ENCODE measurements at regions not wholly inside any gene's neighbourhood (a gene's known extent, or its start where the extent isn't known, plus 50 kb on each side); places are given as distances from the start of the nearest gene placed in this dataset.

DNA sequence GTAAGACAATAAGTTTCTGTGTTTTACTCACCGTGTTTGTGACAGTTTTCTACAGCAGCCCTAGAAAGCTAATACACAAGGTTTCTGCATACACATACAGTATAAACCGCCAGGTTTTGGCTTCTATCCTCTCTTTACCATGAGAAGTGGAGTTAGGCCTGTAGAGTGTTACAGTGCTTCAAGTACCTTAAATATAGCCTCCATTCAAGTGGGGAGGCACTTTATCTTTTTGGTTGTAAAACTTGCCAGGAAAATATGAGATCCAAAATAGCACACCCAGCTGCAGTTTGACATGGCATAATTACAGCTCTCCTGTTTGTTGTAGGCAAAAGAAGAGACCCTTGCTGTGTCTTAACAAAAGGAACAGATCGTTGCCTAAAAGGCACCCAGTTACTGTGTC, 90.3 kb upstream of the PTPN3 start:
- Histone ChIP-seq H3K27me3 (ENCODE audit: control insufficient read depth in 1 of 2, insufficient read depth in 2 of 2, low read length in 2 of 2) (peaks cover 0 to 5% of the 10 kb centered on the region in 2 experiments), H3K36me3 (ENCODE audit: insufficient read depth, low read length) (no peaks in the 10 kb centered on the region), H3K4me3 (ENCODE audit: low read length) (no peak overlapping the region), H3K27ac (ENCODE audit: low read depth in 1 of 2, low read length in 2 of 2) (no peak overlapping the region), H3K4me1 (ENCODE audit: insufficient read depth, low read length) (no peaks in the 10 kb centered on the region), H3K9me3 (ENCODE audit: control insufficient read depth in 1 of 2, insufficient read depth in 1 of 2, low read length in 2 of 2) (peaks cover 0 to 4% of the 10 kb centered on the region in 2 experiments)
- ChIA-PET POLR2A (no interaction called here), CTCF (no interaction called here)
- TF ChIP-seq, protein P1, sequence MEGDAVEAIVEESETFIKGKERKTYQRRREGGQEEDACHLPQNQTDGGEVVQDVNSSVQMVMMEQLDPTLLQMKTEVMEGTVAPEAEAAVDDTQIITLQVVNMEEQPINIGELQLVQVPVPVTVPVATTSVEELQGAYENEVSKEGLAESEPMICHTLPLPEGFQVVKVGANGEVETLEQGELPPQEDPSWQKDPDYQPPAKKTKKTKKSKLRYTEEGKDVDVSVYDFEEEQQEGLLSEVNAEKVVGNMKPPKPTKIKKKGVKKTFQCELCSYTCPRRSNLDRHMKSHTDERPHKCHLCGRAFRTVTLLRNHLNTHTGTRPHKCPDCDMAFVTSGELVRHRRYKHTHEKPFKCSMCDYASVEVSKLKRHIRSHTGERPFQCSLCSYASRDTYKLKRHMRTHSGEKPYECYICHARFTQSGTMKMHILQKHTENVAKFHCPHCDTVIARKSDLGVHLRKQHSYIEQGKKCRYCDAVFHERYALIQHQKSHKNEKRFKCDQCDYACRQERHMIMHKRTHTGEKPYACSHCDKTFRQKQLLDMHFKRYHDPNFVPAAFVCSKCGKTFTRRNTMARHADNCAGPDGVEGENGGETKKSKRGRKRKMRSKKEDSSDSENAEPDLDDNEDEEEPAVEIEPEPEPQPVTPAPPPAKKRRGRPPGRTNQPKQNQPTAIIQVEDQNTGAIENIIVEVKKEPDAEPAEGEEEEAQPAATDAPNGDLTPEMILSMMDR (IDR thresholded peaks at IDR 0.05) = no peak
- DNase-seq (no peak), ATAC-seq (ENCODE audit: poor library complexity) (no peak)
- H3K9me3 Mint-ChIP-seq = no peaks in the 10 kb centered on the region
- no peaks in the 10 kb centered on the region for H3K36me3 Mint-ChIP-seq (ENCODE audit: low read depth)
- no peaks in the 10 kb centered on the region for H3K4me1 Mint-ChIP-seq (ENCODE audit: low read depth)
- H3K27ac Mint-ChIP-seq = no peak overlapping the region
- H3K4me3 Mint-ChIP-seq = no peak overlapping the region
- intact Hi-C loops (cut with DNase I, micrococcal nuclease) = no loop called here
- peaks cover 11% of the 10 kb centered on the region for H3K27me3 Mint-ChIP-seq

DNA sequence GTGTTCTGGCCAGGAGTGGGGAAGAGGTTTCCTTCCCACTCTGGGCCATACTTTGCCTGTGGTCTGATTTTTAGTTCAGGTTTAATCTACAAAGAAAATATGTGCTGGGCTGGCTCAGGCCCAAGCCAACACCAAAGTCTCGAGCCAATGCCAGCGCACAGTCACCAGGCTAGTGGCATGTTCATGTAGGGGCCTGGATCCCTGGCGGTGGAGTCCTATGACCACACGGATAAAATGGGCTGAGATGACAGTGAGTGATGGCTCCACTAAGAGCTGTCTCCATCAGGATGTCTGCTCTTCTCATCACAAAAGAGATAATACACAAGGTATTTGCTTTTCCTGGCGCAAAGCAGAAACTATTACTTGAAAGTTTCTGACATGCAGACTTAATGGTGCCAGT, 92.9 kb upstream of the PTPN3 start:
- peaks cover 0 to 5% of the 10 kb centered on the region in 2 experiments for H3K27me3 ChIP-seq (ENCODE audit: control insufficient read depth in 1 of 2, insufficient read depth in 2 of 2, low read length in 2 of 2)
- Mint-ChIP-seq H3K4me1 (ENCODE audit: low read depth) (no peaks in the 10 kb centered on the region), H3K27ac (no peak overlapping the region), H3K36me3 (ENCODE audit: low read depth) (no peaks in the 10 kb centered on the region), H3K4me3 (no peak overlapping the region), H3K27me3 (peaks cover 12% of the 10 kb centered on the region), H3K9me3 (no peaks in the 10 kb centered on the region)
- POLR2A ChIA-PET = no interaction called here
- H3K36me3 ChIP-seq (ENCODE audit: insufficient read depth, low read length) = no peaks in the 10 kb centered on the region
- no peaks in the 10 kb centered on the region for H3K4me1 ChIP-seq (ENCODE audit: insufficient read depth, low read length)
- H3K27ac ChIP-seq (ENCODE audit: low read depth in 1 of 2, low read length in 2 of 2) = no peak overlapping the region
- intact Hi-C loops (cut with DNase I, micrococcal nuclease) = no loop called here
- ATAC-seq (ENCODE audit: poor library complexity) (no peak), DNase-seq (no peak)
- CTCF ChIA-PET = no interaction called here
- H3K4me3 ChIP-seq (ENCODE audit: low read length) = no peak overlapping the region
- H3K9me3 ChIP-seq (ENCODE audit: control insufficient read depth in 1 of 2, insufficient read depth in 1 of 2, low read length in 2 of 2) = peaks cover 0 to 4% of the 10 kb centered on the region in 2 experiments
- TF ChIP-seq, protein P1 (IDR thresholded peaks at IDR 0.05) = no peak

DNA sequence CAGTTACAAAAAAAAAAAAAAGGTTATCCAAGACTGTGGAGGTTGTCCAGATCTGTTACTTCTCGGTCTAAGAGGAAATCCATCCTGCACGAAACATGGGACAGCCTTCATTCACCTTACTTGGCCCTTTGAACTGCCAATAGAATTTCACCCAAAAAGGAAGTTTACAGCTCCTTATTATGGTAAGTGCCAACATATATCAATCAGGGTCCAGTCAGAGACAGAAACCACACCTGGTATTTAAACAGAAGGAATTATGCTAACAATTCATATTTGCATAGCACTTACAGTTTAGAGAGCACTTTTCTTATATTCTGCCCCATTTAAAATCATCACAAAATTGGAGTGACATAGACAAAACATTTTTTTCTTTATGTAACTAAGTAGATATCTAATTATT, 93.6 kb upstream of the PTPN3 start:
- Mint-ChIP-seq H3K4me1 (ENCODE audit: low read depth) (no peaks in the 10 kb centered on the region), H3K4me3 (no peak overlapping the region), H3K27me3 (peaks cover 12% of the 10 kb centered on the region), H3K9me3 (no peaks in the 10 kb centered on the region), H3K36me3 (ENCODE audit: low read depth) (no peaks in the 10 kb centered on the region), H3K27ac (no peak overlapping the region)
- TF ChIP-seq, protein P1 (IDR thresholded peaks at IDR 0.05) = no peak
- Histone ChIP-seq H3K27ac (ENCODE audit: low read depth in 1 of 2, low read length in 2 of 2) (no peak overlapping the region), H3K27me3 (ENCODE audit: control insufficient read depth in 1 of 2, insufficient read depth in 2 of 2, low read length in 2 of 2) (peaks cover 0 to 5% of the 10 kb centered on the region in 2 experiments), H3K4me1 (ENCODE audit: insufficient read depth, low read length) (no peaks in the 10 kb centered on the region), H3K4me3 (ENCODE audit: low read length) (no peak overlapping the region), H3K9me3 (ENCODE audit: control insufficient read depth in 1 of 2, insufficient read depth in 1 of 2, low read length in 2 of 2) (peaks cover 0 to 4% of the 10 kb centered on the region in 2 experiments), H3K36me3 (ENCODE audit: insufficient read depth, low read length) (no peaks in the 10 kb centered on the region)
- ChIA-PET POLR2A (no interaction called here), CTCF (interaction anchor here (0.7 kb wide), 1 partner anchor 38 kb away, joined by 3 read pairs; no protein-coding TSS in a partner anchor)
- intact Hi-C loops (cut with DNase I, micrococcal nuclease) = no loop called here
- DNase-seq (no peak), ATAC-seq (ENCODE audit: poor library complexity) (no peak)
